Karpas-422 (cell line): ENCODE measurements at regions not wholly inside any gene's neighbourhood (a gene's known extent, or its start where the extent isn't known, plus 50 kb on each side); places are given as distances from the start of the nearest gene placed in this dataset.
A peak's percentile ranks its signal among the peaks of the same experiment; 100 is the strongest.
"Not testable (repeated sequence)": the region's sequence is repeated elsewhere in the genome, so short reads cannot be mapped to it uniquely, and the experiment has no call there.

Source experiments
- DNase-seq: peaks from one replicate; pipeline ENCODE4 v3.0.0-alpha.2; 2015
- H2AFZ ChIP-seq: fragments of 200-600 bp; sonication (generic); 2 replicates; pipeline ENCODE4 v1.6.1; 2014; ENCODE audit warnings: antibody characterized with exemption, low read length, mixed read lengths
- H3K27ac ChIP-seq: fragments of 200-600 bp; sonication (generic); 2 replicates; pipeline ENCODE4 v1.5.1; 2014; ENCODE audit warnings: mild to moderate bottlenecking, low read length, moderate library complexity
- H3K27me3 ChIP-seq: fragments of 200-600 bp; sonication (generic); 2 replicates; pipeline ENCODE4 v1.6.1; 2014; ENCODE audit warnings: low read length, mixed read lengths
- H3K36me3 ChIP-seq: fragments of 200-600 bp; sonication (generic); 2 replicates; pipeline ENCODE4 v1.6.1; 2014; ENCODE audit warnings: low read length, mixed read lengths; ENCODE audit not compliant: insufficient read depth
- H3K4me1 ChIP-seq: fragments of 200-600 bp; sonication (generic); 2 replicates; pipeline ENCODE4 v1.6.1; 2014; ENCODE audit warnings: mild to moderate bottlenecking, low read length, mixed read lengths
- H3K4me2 ChIP-seq: fragments of 200-600 bp; sonication (generic); 2 replicates; pipeline ENCODE4 v1.6.1; 2014; ENCODE audit warnings: low read length, low read depth, mild to moderate bottlenecking; ENCODE audit not compliant: poor library complexity, severe bottlenecking
- H3K4me3 ChIP-seq: fragments of 200-600 bp; sonication (generic); 2 replicates; pipeline ENCODE4 v1.5.1; 2014; ENCODE audit warnings: mild to moderate bottlenecking, antibody characterized with exemption, low read length, mixed read lengths
- H3K79me2 ChIP-seq: fragments of 200-600 bp; sonication (generic); 2 replicates; pipeline ENCODE4 v1.6.1; 2014; ENCODE audit warnings: mild to moderate bottlenecking, low read length, mixed read lengths
- H3K9ac ChIP-seq: fragments of 200-600 bp; sonication (generic); 2 replicates; pipeline ENCODE4 v1.6.0; 2014; ENCODE audit warnings: low read length
- H3K9me2 ChIP-seq: fragments of 200-600 bp; sonication (generic), shearing (Covaris generic); replicated peaks from 2 replicates; pipeline ENCODE4 v1.6.0; 2014; ENCODE audit warnings: mild to moderate bottlenecking, low read length, moderate library complexity; ENCODE audit not compliant: insufficient read depth
- H3K9me3 ChIP-seq: fragments of 300-700, 200-600 bp; sonication (generic); 2 replicates; pipeline ENCODE4 v1.6.1; 2014; ENCODE audit warnings: low read length, mixed read lengths
- H4K20me1 ChIP-seq: fragments of 200-600 bp; sonication (generic); 2 replicates; pipeline ENCODE4 v1.6.1; 2014; ENCODE audit warnings: mild to moderate bottlenecking, antibody characterized with exemption, low read length, low read depth; ENCODE audit not compliant: insufficient read depth

- no peaks in the 10 kb centered on the region for H3K79me2 ChIP-seq
- no peaks in the 10 kb centered on the region for H3K36me3 ChIP-seq
- H3K9me3 ChIP-seq, result no peaks in the 10 kb centered on the region
- H4K20me1 ChIP-seq, result no peaks in the 10 kb centered on the region
- H3K27me3 ChIP-seq, result no peaks in the 10 kb centered on the region
- H3K4me2 ChIP-seq, result peak overlapping the region; percentile 65
- H3K9ac ChIP-seq, result peak overlapping the region; percentile 54
- peak overlapping the region; percentile 99 for H3K27ac ChIP-seq
- H3K9me2 ChIP-seq, result no peaks in the 10 kb centered on the region
- DNase-seq, result peak; percentile 95
- H3K4me1 ChIP-seq, result peaks cover 56% of the 10 kb centered on the region
- no peak overlapping the region for H2AFZ ChIP-seq
- peak overlapping the region; percentile 47 for H3K4me3 ChIP-seq
Measured at GRCh38 chr5:50501491-50502228, 60.6 kb upstream of the EMB start.

- H3K4me3 ChIP-seq, H3K9me3 ChIP-seq, H3K79me2 ChIP-seq, H3K27me3 ChIP-seq, H3K27ac ChIP-seq, H4K20me1 ChIP-seq, H3K36me3 ChIP-seq, H3K4me2 ChIP-seq, H3K9me2 ChIP-seq, H3K9ac ChIP-seq, H2AFZ ChIP-seq: not testable (repeated sequence)
- peak; percentile 51 for DNase-seq
- H3K4me1 ChIP-seq, result peaks cover 25% of the 10 kb centered on the region
Measured at GRCh38 chr5:50513028-50513457, 72.0 kb upstream of the EMB start.

DNA sequence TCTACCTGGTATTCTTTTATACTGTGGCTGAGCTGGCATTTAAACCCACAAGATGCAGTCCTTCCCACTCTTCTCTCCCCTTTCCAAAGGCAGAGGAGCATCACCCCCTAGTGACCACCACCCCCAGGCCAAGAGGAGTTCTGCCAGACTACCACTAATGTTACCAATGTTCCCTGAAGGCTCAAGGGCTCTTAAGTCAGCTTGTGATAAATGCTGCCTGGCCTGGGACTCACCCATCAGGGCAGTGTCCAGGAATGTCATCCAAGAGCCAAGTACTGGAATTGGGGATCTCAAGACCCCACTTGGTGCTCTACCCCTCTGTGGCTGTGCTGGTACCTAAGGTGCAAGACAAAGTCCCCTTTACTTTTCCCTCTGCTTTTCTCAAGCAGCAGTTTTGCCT lies 80.0 kb upstream of the EMB start:
- DNase-seq, H2AFZ ChIP-seq, H3K4me2 ChIP-seq, H3K4me1 ChIP-seq, H3K27ac ChIP-seq, H3K27me3 ChIP-seq, H3K36me3 ChIP-seq, H3K79me2 ChIP-seq, H3K9me2 ChIP-seq, H3K9ac ChIP-seq, H4K20me1 ChIP-seq, H3K9me3 ChIP-seq, H3K4me3 ChIP-seq: not testable (repeated sequence)

DNA sequence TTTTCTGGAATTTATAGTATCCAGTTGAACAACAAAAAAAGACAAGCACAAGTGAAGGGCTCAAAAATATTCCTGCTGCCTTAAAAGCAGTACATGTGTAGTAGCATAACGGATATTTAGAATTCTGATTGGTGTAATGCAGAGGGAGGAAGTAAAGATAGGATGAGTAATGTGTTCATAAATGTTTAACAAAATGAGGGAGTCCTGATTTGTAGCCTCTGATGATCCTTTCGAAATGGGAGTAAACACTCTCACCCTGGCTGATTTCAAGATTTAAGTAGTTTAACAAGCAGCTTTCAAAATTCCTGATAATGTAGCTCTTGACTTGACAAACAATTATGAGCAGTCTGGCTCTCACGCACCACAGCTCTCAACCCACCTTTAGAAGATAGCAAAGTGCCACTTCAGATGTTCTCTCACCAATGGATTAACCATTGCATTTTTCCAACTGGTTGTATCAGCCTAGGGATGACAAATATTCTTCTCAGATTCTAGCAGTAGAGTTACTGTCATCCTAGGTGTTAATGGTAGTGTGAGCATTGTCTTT lies 86.5 kb upstream of the EMB start:
- DNase-seq, H3K4me1 ChIP-seq, H4K20me1 ChIP-seq, H3K9ac ChIP-seq, H2AFZ ChIP-seq, H3K9me3 ChIP-seq, H3K36me3 ChIP-seq, H3K4me3 ChIP-seq, H3K9me2 ChIP-seq, H3K27ac ChIP-seq, H3K79me2 ChIP-seq, H3K4me2 ChIP-seq, H3K27me3 ChIP-seq: not testable (repeated sequence)

- DNase-seq, result peak; percentile 63
- H3K4me3 ChIP-seq, result no peak overlapping the region
- no peak overlapping the region for H3K9ac ChIP-seq
- H4K20me1 ChIP-seq, result no peaks in the 10 kb centered on the region
- no peaks in the 10 kb centered on the region for H3K79me2 ChIP-seq
- no peak overlapping the region for H2AFZ ChIP-seq
- no peaks in the 10 kb centered on the region for H3K9me2 ChIP-seq
- peaks cover 32% of the 10 kb centered on the region for H3K4me1 ChIP-seq
- no peak overlapping the region for H3K4me2 ChIP-seq
- no peaks in the 10 kb centered on the region for H3K9me3 ChIP-seq
- H3K27ac ChIP-seq, result no peak overlapping the region
- H3K36me3 ChIP-seq, result no peaks in the 10 kb centered on the region
- H3K27me3 ChIP-seq, result no peaks in the 10 kb centered on the region
Measured at GRCh38 chr5:50535393-50535792, 94.3 kb upstream of the EMB start.

DNA sequence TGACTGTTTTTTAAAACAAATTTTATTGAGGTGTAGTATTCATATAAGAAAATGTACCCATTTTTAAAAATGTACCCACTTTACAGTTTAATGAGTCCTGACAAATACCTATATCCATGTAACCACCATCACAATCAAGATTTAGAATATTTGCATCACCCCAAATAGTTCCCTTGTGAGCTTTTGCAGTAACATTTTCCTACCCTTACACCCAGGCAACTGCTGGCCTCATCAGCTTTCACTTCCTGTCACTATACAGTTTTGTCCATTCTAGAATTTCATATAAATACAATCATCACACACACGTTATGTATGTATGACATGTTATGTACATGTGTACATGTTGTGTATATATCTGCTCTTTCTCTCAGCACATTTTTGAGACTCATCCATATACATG lies 96.4 kb upstream of the EMB start:
- not testable (repeated sequence) for H3K9me2 ChIP-seq, H3K79me2 ChIP-seq, H3K9ac ChIP-seq, H2AFZ ChIP-seq, H3K36me3 ChIP-seq, H4K20me1 ChIP-seq, H3K4me2 ChIP-seq, H3K27me3 ChIP-seq, H3K9me3 ChIP-seq, H3K27ac ChIP-seq, H3K4me3 ChIP-seq
- peaks cover 32% of the 10 kb centered on the region for H3K4me1 ChIP-seq
- peak; percentile 80 for DNase-seq

- H3K4me1 ChIP-seq, result peaks cover 11% of the 10 kb centered on the region
- H3K9ac ChIP-seq, result no peak overlapping the region
- 0 out of 2 replicates have a peak overlapping the region, but pooled peaks have one; percentile 23 for H3K4me3 ChIP-seq
- H3K27ac ChIP-seq, result peak overlapping the region; percentile 50
- no peaks in the 10 kb centered on the region for H3K27me3 ChIP-seq
- H3K4me2 ChIP-seq, result peak overlapping the region; percentile 38
- no peaks in the 10 kb centered on the region for H3K9me2 ChIP-seq
- H4K20me1 ChIP-seq, result no peaks in the 10 kb centered on the region
- H3K79me2 ChIP-seq, result no peaks in the 10 kb centered on the region
- H3K9me3 ChIP-seq, result no peaks in the 10 kb centered on the region
- peak overlapping the region; percentile 64; the same call in 1 of the 2 replicates for H2AFZ ChIP-seq
- peak; percentile 66 for DNase-seq
- no peaks in the 10 kb centered on the region for H3K36me3 ChIP-seq
Measured at GRCh38 chr5:50547303-50547702, 106.2 kb upstream of the EMB start.

DNA sequence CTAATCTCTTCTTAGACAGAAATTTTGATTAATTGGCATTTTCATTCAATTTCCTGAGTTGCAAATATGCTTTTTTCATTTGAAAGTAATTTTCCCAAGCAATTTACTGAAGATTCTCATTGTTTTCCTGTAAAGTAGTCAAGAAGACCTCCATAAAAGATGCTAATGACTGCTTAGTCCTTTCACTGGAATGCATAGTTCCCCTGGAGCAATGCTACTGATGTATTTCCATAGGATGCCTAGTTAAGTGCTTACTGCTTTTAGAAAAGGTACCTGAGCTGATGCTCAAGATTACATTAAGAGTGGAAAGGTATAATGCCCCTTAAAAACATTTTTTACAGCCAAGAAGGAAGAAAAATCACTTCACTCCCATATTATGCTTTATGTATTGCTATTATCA lies 109.2 kb upstream of the EMB start:
- DNase-seq, result no peak
- Histone ChIP-seq H3K4me1 (peaks cover 16% of the 10 kb centered on the region), H3K36me3 (no peaks in the 10 kb centered on the region), H3K79me2 (no peaks in the 10 kb centered on the region), H3K27me3 (no peaks in the 10 kb centered on the region), H4K20me1 (no peaks in the 10 kb centered on the region), H3K9me3 (no peaks in the 10 kb centered on the region), H3K4me2 (no peak overlapping the region), H3K4me3 (no peak overlapping the region), H3K9ac (no peak overlapping the region), H2AFZ (no peak overlapping the region), H3K9me2 (no peaks in the 10 kb centered on the region), H3K27ac (no peak overlapping the region)
